Sigmoid colon (tissue), 4 donors: ENCODE measurements at regions not wholly inside any gene's neighbourhood (a gene's known extent, or its start where the extent isn't known, plus 50 kb on each side); places are given as distances from the start of the nearest gene placed in this dataset.

Experiments used
- CTCF ChIP-seq, 4 experiments: fragments of 450-650 bp in 3 of 4; fragments of 200-600 bp in 1 of 4; IDR thresholded peaks; one replicate each; pipeline ENCODE4 v1.5.1; 2016 to 2019; ENCODE audit warnings: antibody characterized with exemption in 4 of 4, mild to moderate bottlenecking in 3 of 4, moderate library complexity in 2 of 4
- EP300 ChIP-seq, 4 donors: sonication (generic); formaldehyde crosslinking; IDR thresholded peaks; one replicate each; pipeline ENCODE4 v1.6.1; 2017; ENCODE audit warnings: antibody characterized with exemption in 4 of 4
- POLR2AphosphoS5 ChIP-seq, 4 donors: sonication (generic); formaldehyde crosslinking; IDR thresholded peaks; one replicate each; pipeline ENCODE4 v1.6.1; 2017; ENCODE audit warnings: antibody characterized with exemption in 4 of 4

- TF ChIP-seq CTCF (IDR thresholded peaks at IDR 0.05) (no peak), POLR2AphosphoS5 (IDR thresholded peaks at IDR 0.05) (no peak), EP300 (IDR thresholded peaks at IDR 0.05) (no peak)
Observed at GRCh38 chrX:141405853-141406492, 163.7 kb upstream of the SPANXC start.
